ENCODE measurements at regions not wholly inside any gene's neighbourhood (a gene's known extent, or its start where the extent isn't known, plus 50 kb on each side); places are given as distances from the start of the nearest gene placed in this dataset.

GRCh38 chr5:106171708-106172107 is 1499.0 kb downstream of the EFNA5 start:
- TF ChIP-seq CTCF (IDR thresholded peaks at IDR 0.05; ENCODE audit: low read depth, low read length, missing input control): no peak
- TF ChIP-seq YY1 (IDR thresholded peaks at IDR 0.05): no peak

All from liver (tissue), 2 donors.